HFFc6 (cell line): ENCODE measurements at regions not wholly inside any gene's neighbourhood (a gene's known extent, or its start where the extent isn't known, plus 50 kb on each side); places are given as distances from the start of the nearest gene placed in this dataset.

Source experiments
- DNase-seq: peaks from one replicate; pipeline ENCODE4 v3.0.0-alpha.2; 2018
- H3K27ac Mint-ChIP-seq: 2 replicates; pipeline ENCODE4 v1.8.0; 2020; ENCODE audit warnings: mild to moderate bottlenecking, mixed read lengths
- H3K27me3 Mint-ChIP-seq: 2 replicates; pipeline ENCODE4 v1.8.0; 2021; ENCODE audit warnings: mild to moderate bottlenecking, moderate library complexity, mixed read lengths; ENCODE audit not compliant: insufficient read depth
- H3K36me3 Mint-ChIP-seq: 2 replicates; pipeline ENCODE4 v1.8.0; 2021; ENCODE audit warnings: low read depth, mixed read lengths
- H3K4me1 Mint-ChIP-seq: 2 replicates; pipeline ENCODE4 v1.8.0; 2020; ENCODE audit warnings: low read depth, mixed read lengths
- H3K4me3 Mint-ChIP-seq: 2 replicates; pipeline ENCODE4 v1.8.0; 2020; ENCODE audit warnings: mild to moderate bottlenecking, moderate library complexity, mixed read lengths
- H3K9me3 Mint-ChIP-seq: 2 replicates; pipeline ENCODE4 v1.8.0; 2020; ENCODE audit warnings: mild to moderate bottlenecking, mixed read lengths
- CTCF ChIP-seq: fragments of 200-600 bp; sonication (generic); IDR thresholded peaks from 2 replicates; pipeline ENCODE4 v1.5.0; 2021; ENCODE audit warnings: antibody characterized with exemption, mild to moderate bottlenecking

- Mint-ChIP-seq H3K27ac (no peak overlapping the region), H3K36me3 (no peaks in the 10 kb centered on the region), H3K4me3 (no peak overlapping the region), H3K27me3 (no peaks in the 10 kb centered on the region; the same call in 1 of the 2 replicates), H3K4me1 (peaks cover 16% of the 10 kb centered on the region), H3K9me3 (no peaks in the 10 kb centered on the region)
- DNase-seq, result no peak
- no peak for TF ChIP-seq CTCF
Observed at GRCh38 chr9:91066042-91066415, 264.4 kb downstream of the SYK start.

GRCh38 chr9:91066856-91067255 lies 265.2 kb downstream of the SYK start:
- peaks cover 16% of the 10 kb centered on the region for H3K4me1 Mint-ChIP-seq
- no peak for TF ChIP-seq CTCF
- no peak for DNase-seq
- no peak overlapping the region for H3K4me3 Mint-ChIP-seq
- H3K9me3 Mint-ChIP-seq, result no peaks in the 10 kb centered on the region
- H3K27me3 Mint-ChIP-seq, result no peaks in the 10 kb centered on the region; the same call in 1 of the 2 replicates
- no peak overlapping the region for H3K27ac Mint-ChIP-seq
- H3K36me3 Mint-ChIP-seq, result no peaks in the 10 kb centered on the region

- H3K27ac Mint-ChIP-seq, result no peak overlapping the region
- H3K4me3 Mint-ChIP-seq, result no peak overlapping the region
- peaks cover 16% of the 10 kb centered on the region for H3K4me1 Mint-ChIP-seq
Observed at GRCh38 chr9:91067306-91067860, 265.8 kb downstream of the SYK start.

GRCh38 chr9:91071184-91071990 lies 269.8 kb downstream of the SYK start:
- Mint-ChIP-seq H3K9me3 (no peaks in the 10 kb centered on the region), H3K27ac (peak overlapping the region; percentile 97)

More at GRCh38 chr9:91067306-91067860, 265.8 kb downstream of the SYK start:
- Mint-ChIP-seq H3K9me3 (no peaks in the 10 kb centered on the region), H3K27me3 (no peaks in the 10 kb centered on the region; the same call in 1 of the 2 replicates), H3K36me3 (no peaks in the 10 kb centered on the region)
- no peak for DNase-seq
- no peak for TF ChIP-seq CTCF

More at GRCh38 chr9:91071184-91071990, 269.8 kb downstream of the SYK start:
- Mint-ChIP-seq H3K4me1 (peaks cover 18% of the 10 kb centered on the region), H3K4me3 (peak overlapping the region; percentile 81), H3K36me3 (no peaks in the 10 kb centered on the region), H3K27me3 (no peaks in the 10 kb centered on the region; the same call in 1 of the 2 replicates)
- TF ChIP-seq CTCF, result no peak
- DNase-seq, result peak; percentile 84
